H9 (cell line): ENCODE measurements at regions not wholly inside any gene's neighbourhood (a gene's known extent, or its start where the extent isn't known, plus 50 kb on each side); places are given as distances from the start of the nearest gene placed in this dataset.

Source experiments
- DNase-seq: peaks from one replicate; pipeline ENCODE4 v3.0.0-alpha.2; 2017
- H2AFZ ChIP-seq: one replicate; pipeline ENCODE4 v1.6.1; 2013; ENCODE audit warnings: mild to moderate bottlenecking, low read length, control low read depth, moderate library complexity
- H2AK5ac ChIP-seq: 2 replicates; pipeline ENCODE4 v1.6.1; 2013; ENCODE audit warnings: low read length, control low read depth, mixed read lengths; ENCODE audit not compliant: insufficient read length
- H2BK120ac ChIP-seq: one replicate; pipeline ENCODE4 v1.6.1; 2013; ENCODE audit warnings: low read depth, mild to moderate bottlenecking, low read length, control low read depth, inconsistent platforms; ENCODE audit not compliant: poor library complexity, severe bottlenecking
- H2BK12ac ChIP-seq: 2 replicates; pipeline ENCODE4 v1.6.1; 2013; ENCODE audit warnings: low read length, control low read depth, mixed read lengths, low read depth; ENCODE audit not compliant: insufficient read length
- H2BK15ac ChIP-seq: 2 replicates; pipeline ENCODE4 v1.6.1; 2013; ENCODE audit warnings: low read depth, low read length, control low read depth
- H2BK20ac ChIP-seq: one replicate; pipeline ENCODE4 v1.6.1; 2013; ENCODE audit warnings: low read depth, mild to moderate bottlenecking, low read length, control low read depth, inconsistent platforms; ENCODE audit not compliant: poor library complexity, severe bottlenecking
- H2BK5ac ChIP-seq: 2 replicates; pipeline ENCODE4 v1.6.1; 2013; ENCODE audit warnings: low read length, control low read depth, mixed read lengths; ENCODE audit not compliant: insufficient read length
- H3K14ac ChIP-seq: 2 replicates; pipeline ENCODE4 v1.6.1; 2013; ENCODE audit warnings: low read length, control low read depth; ENCODE audit not compliant: insufficient read depth
- H3K18ac ChIP-seq: 2 replicates; pipeline ENCODE4 v1.6.1; 2013; ENCODE audit warnings: low read depth, mild to moderate bottlenecking, mixed read lengths, low read length, control low read depth; ENCODE audit not compliant: insufficient read length
- H3K23ac ChIP-seq: 2 replicates; pipeline ENCODE4 v1.6.1; 2013; ENCODE audit warnings: low read length, control low read depth, mixed read lengths, low read depth; ENCODE audit not compliant: insufficient read length
- H3K23me2 ChIP-seq: 2 replicates; pipeline ENCODE4 v1.6.1; 2013; ENCODE audit warnings: low read depth, mild to moderate bottlenecking, mixed read lengths, low read length, control low read depth; ENCODE audit not compliant: insufficient read length, poor library complexity, severe bottlenecking
- H3K27ac ChIP-seq: 2 replicates; pipeline ENCODE4 v1.5.1; 2013; ENCODE audit warnings: low read length, control low read depth, mixed read lengths, low read depth; ENCODE audit not compliant: insufficient read length
- H3K27me3 ChIP-seq: 2 replicates; pipeline ENCODE4 v1.6.1; 2013; ENCODE audit warnings: low read length, control low read depth, inconsistent platforms; ENCODE audit not compliant: insufficient read depth
- H3K4ac ChIP-seq: 2 replicates; pipeline ENCODE4 v1.6.1; 2013; ENCODE audit warnings: low read depth, mild to moderate bottlenecking, control low read depth, inconsistent platforms, low read length, moderate library complexity
- H3K4me1 ChIP-seq: 2 replicates; pipeline ENCODE4 v1.6.1; 2013; ENCODE audit warnings: low read length, control low read depth, inconsistent platforms; ENCODE audit not compliant: insufficient read depth
- H3K4me2 ChIP-seq: 2 replicates; pipeline ENCODE4 v1.6.1; 2013; ENCODE audit warnings: low read length, control low read depth, mixed read lengths; ENCODE audit not compliant: insufficient read length, insufficient read depth
- H3K56ac ChIP-seq: 2 replicates; pipeline ENCODE4 v1.6.1; 2013; ENCODE audit warnings: low read depth, mild to moderate bottlenecking, mixed read lengths, low read length, control low read depth; ENCODE audit not compliant: insufficient read length
- H3K79me1 ChIP-seq: 2 replicates; pipeline ENCODE4 v1.6.1; 2013; ENCODE audit warnings: low read depth, mild to moderate bottlenecking, moderate library complexity, low read length, control low read depth, inconsistent platforms; ENCODE audit not compliant: insufficient read depth, poor library complexity, severe bottlenecking
- H3K79me2 ChIP-seq: 2 replicates; pipeline ENCODE4 v1.6.1; 2013; ENCODE audit warnings: low read length, control low read depth, inconsistent platforms; ENCODE audit not compliant: insufficient read depth
- H3K9ac ChIP-seq: 2 replicates; pipeline ENCODE4 v1.6.1; 2013; ENCODE audit warnings: low read length, control low read depth, mixed read lengths; ENCODE audit not compliant: insufficient read length; ENCODE audit errors: extremely low read depth
- H3K9me3 ChIP-seq: one replicate; pipeline ENCODE4 v1.6.1; 2013; ENCODE audit warnings: low read depth, low read length, inconsistent platforms; ENCODE audit not compliant: control insufficient read depth
- H3T11ph ChIP-seq: one replicate; pipeline ENCODE4 v1.6.1; 2013; ENCODE audit warnings: mild to moderate bottlenecking, low read length, control low read depth, inconsistent platforms
- H4K20me1 ChIP-seq: one replicate; pipeline ENCODE4 v1.6.1; 2013; ENCODE audit not compliant: control insufficient read depth, insufficient read length, insufficient read depth
- H4K5ac ChIP-seq: 2 replicates; pipeline ENCODE4 v1.6.1; 2013; ENCODE audit warnings: low read depth, mild to moderate bottlenecking, mixed read lengths, low read length, control low read depth; ENCODE audit not compliant: insufficient read length
- H4K8ac ChIP-seq: replicated peaks from 2 replicates; pipeline ENCODE4 v1.6.1; 2013; ENCODE audit warnings: low read length, control low read depth, mixed read lengths, low read depth; ENCODE audit not compliant: insufficient read length
- H4K91ac ChIP-seq: 2 replicates; pipeline ENCODE4 v1.6.1; 2013; ENCODE audit warnings: low read depth, mild to moderate bottlenecking, moderate library complexity, mixed read lengths, low read length, control low read depth; ENCODE audit not compliant: insufficient read length
- H3K27ac Mint-ChIP-seq, 3 experiments: 2 replicates in 2 of 3; 3 replicates in 1 of 3; pipeline ENCODE4 v1.8.0; 2020 to 2021; ENCODE audit warnings: mixed read lengths in 3 of 3, mild to moderate bottlenecking in 1 of 3, moderate library complexity in 1 of 3
- H3K27me3 Mint-ChIP-seq: 2 replicates; pipeline ENCODE4 v1.8.0; 2021; ENCODE audit warnings: low read depth, mild to moderate bottlenecking, moderate library complexity, mixed read lengths
- H3K36me3 Mint-ChIP-seq, 3 experiments: 2 replicates in 2 of 3; 3 replicates in 1 of 3; pipeline ENCODE4 v1.8.0; 2020 to 2021; ENCODE audit warnings: low read depth in 3 of 3, mixed read lengths in 3 of 3; ENCODE audit not compliant: insufficient read depth in 1 of 3
- H3K4me1 Mint-ChIP-seq, 2 experiments: 2 replicates each; pipeline ENCODE4 v1.8.0; 2020; ENCODE audit warnings: mixed read lengths in 2 of 2
- H3K4me3 Mint-ChIP-seq, 2 experiments: 2 replicates in 1 of 2; 3 replicates in 1 of 2; pipeline ENCODE4 v1.8.0; 2020 to 2021; ENCODE audit warnings: mild to moderate bottlenecking in 2 of 2, mixed read lengths in 2 of 2, moderate library complexity in 1 of 2
- H3K9me3 Mint-ChIP-seq, 2 experiments: 2 replicates in 1 of 2; 3 replicates in 1 of 2; pipeline ENCODE4 v1.8.0; 2020; ENCODE audit warnings: mild to moderate bottlenecking in 2 of 2, mixed read lengths in 2 of 2, moderate library complexity in 1 of 2
- WGBS: extraction: QIAGEN DNeasy Blood & Tissue Kit; methylation state at CpG from one replicate; pipeline ENCODE4 v1.1.7; 2013; ENCODE audit warnings: missing lambda C conversion rate, low lambda C conversion rate, mixed read lengths; ENCODE audit not compliant: insufficient read length; ENCODE audit errors: extremely low coverage; 5-methylcytosine and 5-hydroxymethylcytosine counted together
- TF ChIP-seq, protein P1 (sequence below): fragments of 200-600 bp; sonication (generic); conservative IDR thresholded peaks from 3 replicates; pipeline ENCODE4 v1.8.0; 2021; ENCODE audit warnings: antibody characterized with exemption, mild to moderate bottlenecking

- no peak overlapping the region for H2AFZ ChIP-seq
- H2BK12ac ChIP-seq = no peak overlapping the region
- no peak for DNase-seq
- H3K27ac Mint-ChIP-seq = no peak overlapping the region
- no peaks in the 10 kb centered on the region for H3K79me1 ChIP-seq
- H2BK15ac ChIP-seq = no peak overlapping the region
- no peak overlapping the region for H3K56ac ChIP-seq
- no peaks in the 10 kb centered on the region for H3K27me3 ChIP-seq
- H3K14ac ChIP-seq = no peak overlapping the region
- no peaks in the 10 kb centered on the region; a peak in 1 of 5 replicates for H3K9me3 Mint-ChIP-seq
- no peak overlapping the region for H2BK120ac ChIP-seq
- no peak overlapping the region for H3K27ac ChIP-seq
- no peak overlapping the region for H3K9ac ChIP-seq
- H3K79me2 ChIP-seq = no peaks in the 10 kb centered on the region
- WGBS = no CpG with 5 or more reads among the region's 7 CpGs
- no peak overlapping the region for H3K4me3 Mint-ChIP-seq
- no peak overlapping the region for H4K8ac ChIP-seq
- H4K20me1 ChIP-seq = no peaks in the 10 kb centered on the region
- no peak overlapping the region for H3K4me2 ChIP-seq
- H3K23ac ChIP-seq = no peak overlapping the region
- TF ChIP-seq, protein P1, sequence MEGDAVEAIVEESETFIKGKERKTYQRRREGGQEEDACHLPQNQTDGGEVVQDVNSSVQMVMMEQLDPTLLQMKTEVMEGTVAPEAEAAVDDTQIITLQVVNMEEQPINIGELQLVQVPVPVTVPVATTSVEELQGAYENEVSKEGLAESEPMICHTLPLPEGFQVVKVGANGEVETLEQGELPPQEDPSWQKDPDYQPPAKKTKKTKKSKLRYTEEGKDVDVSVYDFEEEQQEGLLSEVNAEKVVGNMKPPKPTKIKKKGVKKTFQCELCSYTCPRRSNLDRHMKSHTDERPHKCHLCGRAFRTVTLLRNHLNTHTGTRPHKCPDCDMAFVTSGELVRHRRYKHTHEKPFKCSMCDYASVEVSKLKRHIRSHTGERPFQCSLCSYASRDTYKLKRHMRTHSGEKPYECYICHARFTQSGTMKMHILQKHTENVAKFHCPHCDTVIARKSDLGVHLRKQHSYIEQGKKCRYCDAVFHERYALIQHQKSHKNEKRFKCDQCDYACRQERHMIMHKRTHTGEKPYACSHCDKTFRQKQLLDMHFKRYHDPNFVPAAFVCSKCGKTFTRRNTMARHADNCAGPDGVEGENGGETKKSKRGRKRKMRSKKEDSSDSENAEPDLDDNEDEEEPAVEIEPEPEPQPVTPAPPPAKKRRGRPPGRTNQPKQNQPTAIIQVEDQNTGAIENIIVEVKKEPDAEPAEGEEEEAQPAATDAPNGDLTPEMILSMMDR = no peak
- no peak overlapping the region for H3T11ph ChIP-seq
- peaks cover 6 to 9% of the 10 kb centered on the region in 2 experiments for H3K4me1 Mint-ChIP-seq
- H3K4ac ChIP-seq = no peak overlapping the region
- H2AK5ac ChIP-seq = no peak overlapping the region
- no peaks in the 10 kb centered on the region for H3K9me3 ChIP-seq
- no peaks in the 10 kb centered on the region for H3K27me3 Mint-ChIP-seq
- H2BK5ac ChIP-seq = no peak overlapping the region
- H2BK20ac ChIP-seq = no peak overlapping the region
- no peak overlapping the region for H4K91ac ChIP-seq
- H4K5ac ChIP-seq = no peak overlapping the region
- H3K18ac ChIP-seq = no peak overlapping the region
- no peaks in the 10 kb centered on the region for H3K23me2 ChIP-seq
- no peaks in the 10 kb centered on the region for H3K36me3 Mint-ChIP-seq
- H3K4me1 ChIP-seq = no peaks in the 10 kb centered on the region; the same call in 1 of the 2 replicates
Measured at GRCh38 chr6:76814496-76815458, 648.5 kb downstream of the HTR1B start.
